ENCODE measurements at regions not wholly inside any gene's neighbourhood (a gene's known extent, or its start where the extent isn't known, plus 50 kb on each side); places are given as distances from the start of the nearest gene placed in this dataset.

DNA sequence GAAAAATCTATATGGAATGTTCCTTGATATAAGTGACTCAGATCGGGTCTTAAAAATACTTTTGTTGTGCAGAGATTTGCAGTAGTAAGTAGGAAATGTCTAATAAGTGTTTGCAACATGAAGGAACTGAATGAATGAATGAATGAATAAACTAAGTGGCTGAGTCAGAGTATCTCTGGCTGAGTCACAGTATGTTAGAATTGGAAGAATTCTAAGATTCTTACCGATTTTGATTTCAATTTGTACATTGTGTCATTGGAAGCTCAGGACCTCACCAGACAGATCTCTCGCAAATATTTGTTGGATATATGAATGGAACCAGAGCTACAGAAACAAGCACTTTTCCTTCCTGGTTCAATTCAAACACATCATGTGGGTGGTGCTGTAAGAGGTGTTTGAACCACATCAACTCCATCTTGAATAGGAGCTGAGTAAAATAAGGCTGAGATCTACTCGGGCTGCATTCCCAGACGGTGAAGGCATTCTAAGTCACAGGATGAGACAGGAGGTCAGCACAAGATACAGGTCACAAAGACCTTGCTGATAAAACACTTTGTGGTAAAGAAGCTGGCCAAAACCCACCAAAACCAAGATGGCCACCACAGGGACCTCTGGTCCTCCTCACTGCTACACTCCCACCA lies 123.9 kb upstream of the FOXN3 start:
- Mint-ChIP-seq H3K4me1 (peaks cover 30 to 89% (median 80%) of the 10 kb centered on the region in 7 donors), H3K27ac (peak overlapping the region in 3 of 9 donors; percentile 22 to 45 (median 34))
- CTCF ChIA-PET = no interaction called here

DNA sequence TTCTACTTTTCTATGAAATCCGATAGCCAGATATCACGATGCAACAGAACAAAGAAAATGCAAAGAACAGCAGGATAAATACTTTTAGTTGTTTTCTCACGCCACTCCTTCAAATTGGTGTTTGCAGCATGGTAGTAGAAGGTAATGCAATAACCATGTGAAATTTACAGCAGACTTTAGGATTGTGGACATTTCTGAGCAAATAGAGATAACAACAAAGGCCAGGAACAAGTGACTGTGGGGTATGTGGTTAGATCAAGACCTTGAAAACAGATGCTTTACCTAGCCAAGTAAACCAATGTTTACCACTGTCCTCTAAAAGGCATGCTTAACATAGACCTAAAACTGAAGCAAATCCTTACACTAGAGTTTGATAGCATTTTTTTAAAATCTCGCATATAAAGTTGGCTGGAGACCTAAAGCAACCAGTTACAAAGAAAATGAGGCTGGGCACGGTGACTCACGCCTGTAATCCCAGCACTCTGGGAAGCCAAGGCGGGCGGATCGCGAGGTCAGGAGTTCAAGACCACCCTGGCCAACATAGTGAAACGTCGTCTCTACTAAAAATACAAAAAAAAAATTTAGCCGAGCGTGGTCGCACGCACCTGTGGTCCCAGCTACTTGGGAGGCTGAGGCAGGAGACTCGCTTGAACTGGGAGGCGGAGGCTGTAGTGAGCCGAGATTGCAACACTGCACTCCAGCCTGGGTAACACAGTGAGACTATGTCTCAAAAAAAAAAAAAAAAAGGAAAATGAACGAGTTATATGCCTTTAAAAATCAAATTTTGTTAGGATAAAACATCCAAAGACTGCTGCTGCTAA lies 123.2 kb upstream of the FOXN3 start:
- Histone ChIP-seq H3K36me3 (ENCODE audit: control insufficient read depth in 2 of 3, insufficient read depth in 3 of 3, low read length in 3 of 3) (no peaks in the 10 kb centered on the region), H3K4me3 (ENCODE audit: low read length) (no peak overlapping the region), H3K27me3 (ENCODE audit: control insufficient read depth in 2 of 2, insufficient read depth in 2 of 2, low read length in 2 of 2) (no peaks in the 10 kb centered on the region), H3K4me1 (ENCODE audit: control insufficient read depth in 2 of 2, insufficient read depth in 2 of 2, low read length in 2 of 2) (peaks cover 0 to 14% of the 10 kb centered on the region in 2 donors), H3K9me3 (ENCODE audit: control insufficient read depth in 2 of 3, low read length in 3 of 3) (no peaks in the 10 kb centered on the region), H3K27ac (ENCODE audit: low read depth, low read length) (no peak overlapping the region)
- Mint-ChIP-seq H3K4me3 (no peak overlapping the region), H3K36me3 (peaks cover 4 to 35% (median 27%) of the 10 kb centered on the region in 5 donors), H3K4me1 (peaks cover 30 to 88% (median 79%) of the 10 kb centered on the region in 7 donors), H3K9me3 (no peaks in the 10 kb centered on the region), H3K27me3 (no peaks in the 10 kb centered on the region), H3K27ac (peak overlapping the region in 4 of 9 donors; percentile 16 to 55 (median 34))
- intact Hi-C loops (cut with micrococcal nuclease) = no loop called here
- DNase-seq (no peak), ATAC-seq (no peak)
- CTCF ChIA-PET = no interaction called here
- POLR2A ChIA-PET = interaction anchor here (0.9 kb wide), 1 partner anchor 18 kb away, joined by 3 read pairs; no protein-coding TSS in a partner anchor

More for the DNA sequence above, 123.9 kb upstream of the FOXN3 start:
- intact Hi-C loops (cut with micrococcal nuclease) = no loop called here
- no peaks in the 10 kb centered on the region for H3K36me3 ChIP-seq (ENCODE audit: control insufficient read depth in 2 of 3, insufficient read depth in 3 of 3, low read length in 3 of 3)
- H3K9me3 ChIP-seq (ENCODE audit: control insufficient read depth in 2 of 3, low read length in 3 of 3) = no peaks in the 10 kb centered on the region
- H3K4me3 ChIP-seq (ENCODE audit: low read length) = no peak overlapping the region
- no peak overlapping the region for H3K4me3 Mint-ChIP-seq
- peaks cover 0 to 14% of the 10 kb centered on the region in 2 donors for H3K4me1 ChIP-seq (ENCODE audit: control insufficient read depth in 2 of 2, insufficient read depth in 2 of 2, low read length in 2 of 2)
- ATAC-seq = no peak
- no peaks in the 10 kb centered on the region for H3K9me3 Mint-ChIP-seq
- POLR2A ChIA-PET = interaction anchor here (0.9 kb wide), 1 partner anchor 19 kb away, joined by 3 read pairs; no protein-coding TSS in a partner anchor
- H3K27me3 ChIP-seq (ENCODE audit: control insufficient read depth in 2 of 2, insufficient read depth in 2 of 2, low read length in 2 of 2) = no peaks in the 10 kb centered on the region
- H3K27me3 Mint-ChIP-seq = no peaks in the 10 kb centered on the region
- H3K27ac ChIP-seq (ENCODE audit: low read depth, low read length) = no peak overlapping the region
- DNase-seq = no peak
- H3K36me3 Mint-ChIP-seq = peaks cover 0 to 32% (median 22%) of the 10 kb centered on the region in 5 donors

DNA sequence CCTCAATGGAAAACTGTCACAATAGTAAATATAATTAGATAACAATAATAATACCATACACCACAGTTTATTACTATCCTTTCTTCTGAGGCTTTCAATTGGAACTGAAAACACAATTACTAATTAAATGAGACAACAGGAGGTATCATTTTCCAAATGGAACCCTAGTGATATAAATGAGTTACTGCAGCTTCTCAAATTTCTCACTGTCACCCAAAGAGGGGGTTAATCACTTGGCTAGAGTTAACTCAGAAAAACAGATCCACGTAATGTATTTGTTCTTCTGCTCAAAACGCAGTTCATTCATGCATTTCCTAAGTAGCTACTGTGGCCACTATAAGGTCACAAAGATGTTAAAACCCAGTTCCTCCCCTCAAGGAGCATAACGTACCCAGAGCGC lies 120.9 kb upstream of the FOXN3 start:
- H3K4me3 ChIP-seq (ENCODE audit: low read length) = no peak overlapping the region
- Mint-ChIP-seq H3K36me3 (peaks cover 8 to 53% (median 41%) of the 10 kb centered on the region in 5 donors), H3K9me3 (no peaks in the 10 kb centered on the region), H3K27ac (peak overlapping the region in 2 of 9 donors; percentile 26 to 28), H3K27me3 (no peaks in the 10 kb centered on the region), H3K4me3 (no peak overlapping the region), H3K4me1 (peaks cover 25 to 82% (median 77%) of the 10 kb centered on the region in 7 donors)
- DNase-seq (no peak), ATAC-seq (no peak)
- no peak overlapping the region for H3K27ac ChIP-seq (ENCODE audit: low read depth, low read length)
- no peaks in the 10 kb centered on the region for H3K36me3 ChIP-seq (ENCODE audit: control insufficient read depth in 2 of 3, insufficient read depth in 3 of 3, low read length in 3 of 3)
- H3K4me1 ChIP-seq (ENCODE audit: control insufficient read depth in 2 of 2, insufficient read depth in 2 of 2, low read length in 2 of 2) = peaks cover 0 to 5% of the 10 kb centered on the region in 2 donors
- H3K9me3 ChIP-seq (ENCODE audit: control insufficient read depth in 2 of 3, low read length in 3 of 3) = no peaks in the 10 kb centered on the region
- intact Hi-C loops (cut with micrococcal nuclease) = no loop called here
- CTCF ChIA-PET = no interaction called here
- POLR2A ChIA-PET = no interaction called here
- H3K27me3 ChIP-seq (ENCODE audit: control insufficient read depth in 2 of 2, insufficient read depth in 2 of 2, low read length in 2 of 2) = no peaks in the 10 kb centered on the region

DNA sequence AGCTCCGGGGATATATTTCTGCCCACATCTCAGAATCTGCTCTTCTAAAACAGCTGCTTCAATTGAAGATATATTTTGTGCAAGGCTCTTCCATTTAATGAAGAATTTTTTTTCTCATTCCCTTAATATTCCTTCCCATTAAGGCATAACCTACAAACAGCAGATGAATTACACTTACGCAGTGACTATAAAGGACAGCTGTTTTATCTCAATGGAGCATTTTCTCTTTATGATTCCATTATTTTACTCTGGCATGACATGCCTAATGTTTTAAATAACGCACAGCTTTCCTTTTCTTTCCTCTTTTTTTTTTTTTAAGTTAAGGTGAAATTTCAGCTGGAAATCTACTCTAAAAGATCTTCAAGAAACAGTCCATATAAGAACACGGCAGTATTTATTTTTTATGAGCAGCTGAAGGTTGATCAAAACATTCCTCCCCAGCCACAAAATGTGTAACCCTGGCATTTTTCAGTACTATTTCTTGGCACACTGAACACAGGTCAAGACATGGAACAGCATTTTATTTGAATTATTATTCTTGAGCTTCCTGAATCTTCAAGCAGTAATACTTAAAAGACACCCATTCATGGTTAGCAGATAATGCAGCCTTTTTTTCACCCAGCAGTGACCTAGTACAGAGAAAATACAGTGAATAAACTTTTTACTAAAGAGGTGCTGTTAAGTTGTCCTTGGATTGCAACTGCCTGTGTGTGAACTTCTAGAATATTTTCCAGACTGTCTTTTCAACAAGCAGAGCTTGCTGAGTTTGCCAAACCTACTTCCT lies 118.1 kb upstream of the FOXN3 start:
- no peaks in the 10 kb centered on the region for H3K27me3 ChIP-seq (ENCODE audit: control insufficient read depth in 2 of 2, insufficient read depth in 2 of 2, low read length in 2 of 2)
- DNase-seq = no peak
- H3K4me3 Mint-ChIP-seq = peak overlapping the region in 2 of 10 donors; percentile 12 to 15
- no peaks in the 10 kb centered on the region for H3K27me3 Mint-ChIP-seq
- CTCF ChIA-PET = no interaction called here
- peaks cover 7 to 68% (median 64%) of the 10 kb centered on the region in 7 donors for H3K4me1 Mint-ChIP-seq
- no peaks in the 10 kb centered on the region for H3K9me3 ChIP-seq (ENCODE audit: control insufficient read depth in 2 of 3, low read length in 3 of 3)
- H3K4me1 ChIP-seq (ENCODE audit: control insufficient read depth in 2 of 2, insufficient read depth in 2 of 2, low read length in 2 of 2) = no peaks in the 10 kb centered on the region
- POLR2A ChIA-PET = interaction anchor here (0.6 kb wide), 1 partner anchor 84 kb away, joined by 4 read pairs; no protein-coding TSS in a partner anchor
- no peak for ATAC-seq
- H3K36me3 ChIP-seq (ENCODE audit: control insufficient read depth in 2 of 3, insufficient read depth in 3 of 3, low read length in 3 of 3) = no peaks in the 10 kb centered on the region
- H3K27ac Mint-ChIP-seq = peak overlapping the region in 6 of 9 donors; percentile 2 to 51 (median 32)
- H3K4me3 ChIP-seq (ENCODE audit: low read length) = no peak overlapping the region
- H3K9me3 Mint-ChIP-seq = peaks cover 0 to 3% (median 2%) of the 10 kb centered on the region in 11 donors
- intact Hi-C loops (cut with micrococcal nuclease) = no loop called here
- peaks cover 8 to 55% (median 45%) of the 10 kb centered on the region in 5 donors for H3K36me3 Mint-ChIP-seq
- no peak overlapping the region for H3K27ac ChIP-seq (ENCODE audit: low read depth, low read length)

DNA sequence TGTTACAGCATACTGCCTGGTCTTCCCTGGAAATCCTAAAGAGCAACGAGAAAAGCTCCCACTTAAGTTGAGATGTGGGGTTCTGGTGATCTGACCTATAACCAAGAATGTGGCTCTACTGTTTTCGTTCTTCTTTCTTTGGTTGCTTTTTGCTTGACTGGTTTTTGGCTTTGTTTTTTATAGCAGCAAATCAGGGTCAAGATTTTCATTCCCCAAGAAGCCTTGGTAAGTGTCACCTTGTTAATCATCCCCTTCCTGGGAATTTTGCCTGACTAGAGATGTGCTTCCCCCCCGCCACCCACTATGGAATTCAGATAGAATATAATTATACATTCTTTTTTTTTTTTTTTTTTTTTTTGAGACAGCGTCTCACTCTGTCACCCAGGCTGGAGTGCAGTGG lies 116.7 kb upstream of the FOXN3 start:
- Histone ChIP-seq H3K4me1 (ENCODE audit: control insufficient read depth in 2 of 2, insufficient read depth in 2 of 2, low read length in 2 of 2) (no peaks in the 10 kb centered on the region), H3K4me3 (ENCODE audit: low read length) (no peak overlapping the region), H3K9me3 (ENCODE audit: control insufficient read depth in 2 of 3, low read length in 3 of 3) (no peaks in the 10 kb centered on the region), H3K36me3 (ENCODE audit: control insufficient read depth in 2 of 3, insufficient read depth in 3 of 3, low read length in 3 of 3) (no peaks in the 10 kb centered on the region), H3K27ac (ENCODE audit: low read depth, low read length) (no peak overlapping the region), H3K27me3 (ENCODE audit: control insufficient read depth in 2 of 2, insufficient read depth in 2 of 2, low read length in 2 of 2) (no peaks in the 10 kb centered on the region)
- POLR2A ChIA-PET = interaction anchor here (0.5 to 0.6 kb wide), 2 partner anchors 91 to 293 kb away, joined by 3 to 4 read pairs; no protein-coding TSS in a partner anchor
- DNase-seq (no peak), ATAC-seq (no peak)
- Mint-ChIP-seq H3K36me3 (peaks cover 8 to 58% (median 49%) of the 10 kb centered on the region in 5 donors), H3K4me1 (peaks cover 0 to 59% (median 55%) of the 10 kb centered on the region in 7 donors), H3K27ac (peak overlapping the region in 2 of 9 donors; percentile 11 to 48), H3K27me3 (no peaks in the 10 kb centered on the region), H3K4me3 (peak overlapping the region in 1 of 10 donors; percentile 56), H3K9me3 (peaks cover 0 to 9% (median 3%) of the 10 kb centered on the region in 11 donors)
- intact Hi-C loops (cut with micrococcal nuclease) = no loop called here
- CTCF ChIA-PET = no interaction called here

DNA sequence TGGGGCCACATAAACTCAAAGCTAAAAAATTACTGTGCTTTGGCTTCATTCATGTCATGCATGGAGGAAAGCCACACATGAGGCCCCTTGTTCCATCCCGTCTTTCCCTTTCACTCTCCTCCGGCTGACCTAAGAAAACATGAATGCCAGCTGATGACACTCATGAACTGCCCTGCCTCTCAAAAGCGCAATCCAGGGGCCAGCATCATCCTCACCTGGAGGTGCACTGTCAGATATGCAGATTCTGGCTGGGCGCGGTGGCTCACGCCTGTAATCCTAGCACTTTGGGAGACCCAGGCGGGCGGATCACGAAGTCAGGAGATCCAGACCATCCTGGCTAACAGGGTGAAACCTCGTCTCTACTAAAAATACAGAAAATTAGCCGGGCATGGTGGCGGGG lies 116.1 kb upstream of the FOXN3 start:
- ATAC-seq (no peak), DNase-seq (no peak)
- no peaks in the 10 kb centered on the region for H3K36me3 ChIP-seq (ENCODE audit: control insufficient read depth in 2 of 3, insufficient read depth in 3 of 3, low read length in 3 of 3)
- no peak overlapping the region for H3K4me3 ChIP-seq (ENCODE audit: low read length)
- H3K27me3 ChIP-seq (ENCODE audit: control insufficient read depth in 2 of 2, insufficient read depth in 2 of 2, low read length in 2 of 2) = no peaks in the 10 kb centered on the region
- no peak overlapping the region for H3K27ac ChIP-seq (ENCODE audit: low read depth, low read length)
- intact Hi-C loops (cut with micrococcal nuclease) = no loop called here
- Mint-ChIP-seq H3K9me3 (peaks cover 0 to 10% (median 3%) of the 10 kb centered on the region in 11 donors), H3K4me3 (no peak overlapping the region), H3K27ac (peak overlapping the region in 4 of 9 donors; percentile 16 to 60 (median 46)), H3K27me3 (no peaks in the 10 kb centered on the region), H3K36me3 (peaks cover 8 to 63% (median 53%) of the 10 kb centered on the region in 5 donors), H3K4me1 (peaks cover 0 to 58% (median 53%) of the 10 kb centered on the region in 7 donors)
- no peaks in the 10 kb centered on the region for H3K9me3 ChIP-seq (ENCODE audit: control insufficient read depth in 2 of 3, low read length in 3 of 3)
- CTCF ChIA-PET = no interaction called here
- H3K4me1 ChIP-seq (ENCODE audit: control insufficient read depth in 2 of 2, insufficient read depth in 2 of 2, low read length in 2 of 2) = no peaks in the 10 kb centered on the region
- POLR2A ChIA-PET = no interaction called here

Measured in naive thymus-derived CD4-positive, alpha-beta T cell (primary cell).